ENCODE measurements at regions not wholly inside any gene's neighbourhood (a gene's known extent, or its start where the extent isn't known, plus 50 kb on each side); places are given as distances from the start of the nearest gene placed in this dataset.
A peak's percentile ranks its signal among the peaks of the same experiment; 100 is the strongest.

DNA sequence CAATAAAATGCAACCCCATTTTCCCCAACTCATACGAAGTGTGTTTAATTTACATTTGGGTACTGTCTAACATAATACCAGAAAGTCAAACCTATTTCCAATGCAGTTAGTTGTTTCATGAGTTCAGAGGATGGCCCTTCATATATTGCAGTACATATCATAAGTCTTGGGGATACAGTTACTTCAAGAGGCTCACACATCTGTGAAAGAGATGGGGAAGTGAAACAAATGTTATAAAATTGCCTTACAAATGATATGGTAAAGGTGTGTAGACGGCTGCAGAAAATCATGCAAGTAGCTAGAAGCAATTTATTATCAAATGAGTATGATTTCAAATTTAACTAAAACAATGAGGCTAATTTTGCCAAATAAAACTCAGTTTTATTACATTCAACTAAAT is 219.0 kb upstream of the CDH12 start:
- no peaks in the 10 kb centered on the region for H3K27me3 ChIP-seq (ENCODE audit: insufficient read depth, low read length)
- no peaks in the 10 kb centered on the region for H3K9me2 ChIP-seq (ENCODE audit: low read depth, low read length)
- no peak for TF ChIP-seq EZH2 (IDR thresholded peaks at IDR 0.05; ENCODE audit: borderline replicate concordance, low read length)
- TF ChIP-seq, protein P1, sequence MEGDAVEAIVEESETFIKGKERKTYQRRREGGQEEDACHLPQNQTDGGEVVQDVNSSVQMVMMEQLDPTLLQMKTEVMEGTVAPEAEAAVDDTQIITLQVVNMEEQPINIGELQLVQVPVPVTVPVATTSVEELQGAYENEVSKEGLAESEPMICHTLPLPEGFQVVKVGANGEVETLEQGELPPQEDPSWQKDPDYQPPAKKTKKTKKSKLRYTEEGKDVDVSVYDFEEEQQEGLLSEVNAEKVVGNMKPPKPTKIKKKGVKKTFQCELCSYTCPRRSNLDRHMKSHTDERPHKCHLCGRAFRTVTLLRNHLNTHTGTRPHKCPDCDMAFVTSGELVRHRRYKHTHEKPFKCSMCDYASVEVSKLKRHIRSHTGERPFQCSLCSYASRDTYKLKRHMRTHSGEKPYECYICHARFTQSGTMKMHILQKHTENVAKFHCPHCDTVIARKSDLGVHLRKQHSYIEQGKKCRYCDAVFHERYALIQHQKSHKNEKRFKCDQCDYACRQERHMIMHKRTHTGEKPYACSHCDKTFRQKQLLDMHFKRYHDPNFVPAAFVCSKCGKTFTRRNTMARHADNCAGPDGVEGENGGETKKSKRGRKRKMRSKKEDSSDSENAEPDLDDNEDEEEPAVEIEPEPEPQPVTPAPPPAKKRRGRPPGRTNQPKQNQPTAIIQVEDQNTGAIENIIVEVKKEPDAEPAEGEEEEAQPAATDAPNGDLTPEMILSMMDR (IDR thresholded peaks at IDR 0.05; ENCODE audit: low read length), result no peak
- peak overlapping the region; percentile 61 for H3K4me2 ChIP-seq (ENCODE audit: low read length)
- peaks cover 30% of the 10 kb centered on the region for H3K4me1 ChIP-seq (ENCODE audit: insufficient read depth, low read length, severe bottlenecking)
- H3K27ac ChIP-seq (ENCODE audit: low read depth, low read length, poor library complexity, severe bottlenecking), result peak overlapping the region; percentile 97
- H3K9me3 ChIP-seq (ENCODE audit: low read length), result no peaks in the 10 kb centered on the region
- no peaks in the 10 kb centered on the region for H3F3A ChIP-seq (ENCODE audit: insufficient read depth, low read length)
- peak overlapping the region; percentile 14 for H3K4me3 ChIP-seq (ENCODE audit: low read depth, low read length, poor library complexity, severe bottlenecking)
- H3K79me2 ChIP-seq (ENCODE audit: insufficient read depth, low read length), result no peaks in the 10 kb centered on the region
- H3K9ac ChIP-seq (ENCODE audit: low read length), result peak overlapping the region; percentile 54
- H2AFZ ChIP-seq (ENCODE audit: low read length), result 0 out of 2 replicates have a peak overlapping the region, but pooled peaks have one; percentile 28
- H4K20me1 ChIP-seq (ENCODE audit: insufficient read depth, low read length), result no peaks in the 10 kb centered on the region
- no peaks in the 10 kb centered on the region for H3K36me3 ChIP-seq (ENCODE audit: insufficient read depth, low read length)

DNA sequence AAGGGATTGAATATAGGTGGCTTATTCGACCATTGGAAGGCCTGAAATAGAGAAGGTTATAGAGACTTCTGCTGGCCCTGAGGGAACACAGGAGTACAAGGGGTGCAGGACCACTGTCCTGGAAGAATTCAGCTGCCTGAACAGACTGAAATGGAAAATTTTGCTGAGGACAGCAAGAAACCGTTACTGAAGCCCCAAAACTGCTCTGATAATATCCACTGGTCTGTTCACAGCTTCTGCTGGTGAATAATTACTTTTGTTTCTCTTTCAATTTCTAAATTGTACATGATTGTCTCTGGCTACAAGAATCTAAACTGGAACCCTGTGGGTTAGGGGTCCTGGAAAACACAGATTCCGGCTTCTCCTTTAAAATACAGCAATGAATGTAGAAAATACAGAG is 218.5 kb upstream of the CDH12 start:
- Histone ChIP-seq H3K36me3 (ENCODE audit: insufficient read depth, low read length) (no peaks in the 10 kb centered on the region), H3K27me3 (ENCODE audit: insufficient read depth, low read length) (no peaks in the 10 kb centered on the region), H3K9ac (ENCODE audit: low read length) (peak overlapping the region; percentile 54), H3K4me1 (ENCODE audit: insufficient read depth, low read length, severe bottlenecking) (peaks cover 35% of the 10 kb centered on the region), H3K79me2 (ENCODE audit: insufficient read depth, low read length) (no peaks in the 10 kb centered on the region), H4K20me1 (ENCODE audit: insufficient read depth, low read length) (no peaks in the 10 kb centered on the region), H3K27ac (ENCODE audit: low read depth, low read length, poor library complexity, severe bottlenecking) (peak overlapping the region; percentile 97), H3K9me3 (ENCODE audit: low read length) (no peaks in the 10 kb centered on the region), H3K9me2 (ENCODE audit: low read depth, low read length) (no peaks in the 10 kb centered on the region), H3K4me3 (ENCODE audit: low read depth, low read length, poor library complexity, severe bottlenecking) (peak overlapping the region; percentile 14), H3K4me2 (ENCODE audit: low read length) (peak overlapping the region; percentile 61), H3F3A (ENCODE audit: insufficient read depth, low read length) (no peaks in the 10 kb centered on the region), H2AFZ (ENCODE audit: low read length) (0 out of 2 replicates have a peak overlapping the region, but pooled peaks have one; percentile 28)
- no peak for TF ChIP-seq EZH2 (IDR thresholded peaks at IDR 0.05; ENCODE audit: borderline replicate concordance, low read length)
- TF ChIP-seq, protein P1 (IDR thresholded peaks at IDR 0.05; ENCODE audit: low read length), result no peak

DNA sequence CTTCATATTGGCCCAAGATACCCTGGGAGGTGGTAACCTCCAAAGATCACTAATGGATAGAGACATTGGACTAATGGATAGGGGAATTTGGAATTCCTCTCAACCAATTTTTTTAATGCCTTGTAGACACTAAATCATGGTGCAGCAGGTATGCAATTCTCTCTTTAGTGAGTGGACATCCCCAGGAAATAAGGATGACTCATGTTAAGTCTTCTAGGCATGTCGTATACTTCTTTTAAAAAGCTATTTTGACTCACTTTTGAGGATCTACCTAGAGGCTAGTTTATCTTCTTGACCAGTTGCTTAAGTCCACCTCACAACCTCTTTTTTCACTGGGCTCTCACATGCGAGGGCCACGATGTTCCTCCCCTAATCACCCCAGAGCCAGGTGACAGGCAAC is 211.6 kb upstream of the CDH12 start:
- TF ChIP-seq EZH2 (IDR thresholded peaks at IDR 0.05; ENCODE audit: borderline replicate concordance, low read length), result no peak
- TF ChIP-seq, protein P1 (IDR thresholded peaks at IDR 0.05; ENCODE audit: low read length), result no peak
- Histone ChIP-seq H2AFZ (ENCODE audit: low read length) (no peak overlapping the region), H3K79me2 (ENCODE audit: insufficient read depth, low read length) (no peaks in the 10 kb centered on the region), H3K27me3 (ENCODE audit: insufficient read depth, low read length) (no peaks in the 10 kb centered on the region), H3K9ac (ENCODE audit: low read length) (no peak overlapping the region), H3K9me2 (ENCODE audit: low read depth, low read length) (no peaks in the 10 kb centered on the region), H3F3A (ENCODE audit: insufficient read depth, low read length) (no peaks in the 10 kb centered on the region), H3K4me1 (ENCODE audit: insufficient read depth, low read length, severe bottlenecking) (peaks cover 27% of the 10 kb centered on the region), H3K4me2 (ENCODE audit: low read length) (no peak overlapping the region), H3K9me3 (ENCODE audit: low read length) (no peaks in the 10 kb centered on the region), H3K4me3 (ENCODE audit: low read depth, low read length, poor library complexity, severe bottlenecking) (no peak overlapping the region), H3K27ac (ENCODE audit: low read depth, low read length, poor library complexity, severe bottlenecking) (no peak overlapping the region), H3K36me3 (ENCODE audit: insufficient read depth, low read length) (no peaks in the 10 kb centered on the region), H4K20me1 (ENCODE audit: insufficient read depth, low read length) (no peaks in the 10 kb centered on the region)
